Trophoblast cell (in vitro differentiated cells and primary cell): ENCODE measurements at regions not wholly inside any gene's neighbourhood (a gene's known extent, or its start where the extent isn't known, plus 50 kb on each side); places are given as distances from the start of the nearest gene placed in this dataset.
A peak's percentile ranks its signal among the peaks of the same experiment; 100 is the strongest.

Experiments used
- DNase-seq, 2 donors: peaks; one replicate each; pipeline ENCODE4 v3.0.0-alpha.2; 2016
- H2AFZ ChIP-seq: 2 replicates; pipeline ENCODE4 v1.6.1; 2013; ENCODE audit warnings: low read length, moderate library complexity, mild to moderate bottlenecking; ENCODE audit not compliant: insufficient read depth, poor library complexity
- H2AK5ac ChIP-seq: 2 replicates; pipeline ENCODE4 v1.6.1; 2013; ENCODE audit warnings: mild to moderate bottlenecking, low read length
- H2BK120ac ChIP-seq: 2 replicates; pipeline ENCODE4 v1.6.1; 2013; ENCODE audit warnings: low read length, mild to moderate bottlenecking, moderate library complexity; ENCODE audit not compliant: insufficient read depth, poor library complexity
- H2BK12ac ChIP-seq: 2 replicates; pipeline ENCODE4 v1.6.1; 2013; ENCODE audit warnings: mild to moderate bottlenecking, low read length, moderate library complexity
- H2BK5ac ChIP-seq: 2 replicates; pipeline ENCODE4 v1.6.1; 2013; ENCODE audit warnings: low read length, low read depth, moderate library complexity, mild to moderate bottlenecking; ENCODE audit not compliant: poor library complexity
- H3K14ac ChIP-seq: 2 replicates; pipeline ENCODE4 v1.6.1; 2013; ENCODE audit warnings: mild to moderate bottlenecking, low read length
- H3K18ac ChIP-seq: 2 replicates; pipeline ENCODE4 v1.6.1; 2013; ENCODE audit warnings: mild to moderate bottlenecking, low read length
- H3K23ac ChIP-seq: 2 replicates; pipeline ENCODE4 v1.6.1; 2013; ENCODE audit warnings: low read length
- H3K27ac ChIP-seq: 2 replicates; pipeline ENCODE4 v1.5.1; 2013; ENCODE audit warnings: low read depth, mild to moderate bottlenecking, inconsistent platforms, low read length, moderate library complexity
- H3K27me3 ChIP-seq: 2 replicates; pipeline ENCODE4 v1.6.1; 2013; ENCODE audit warnings: inconsistent platforms, mild to moderate bottlenecking, low read length, moderate library complexity; ENCODE audit not compliant: insufficient read depth
- H3K36me3 ChIP-seq, 2 experiments: 1 replicate in 1 of 2; 2 replicates in 1 of 2; pipeline ENCODE4 v1.6.1; 2013; ENCODE audit warnings: low read length in 2 of 2, mild to moderate bottlenecking in 2 of 2, moderate library complexity in 1 of 2; ENCODE audit not compliant: insufficient read depth in 2 of 2, control insufficient read depth in 1 of 2
- H3K4ac ChIP-seq: 2 replicates; pipeline ENCODE4 v1.6.1; 2013; ENCODE audit warnings: low read depth, mild to moderate bottlenecking, low read length, moderate library complexity
- H3K4me1 ChIP-seq, 2 experiments: 1 replicate in 1 of 2; 2 replicates in 1 of 2; pipeline ENCODE4 v1.6.1; 2013; ENCODE audit warnings: low read length in 2 of 2, mild to moderate bottlenecking in 2 of 2, moderate library complexity in 1 of 2; ENCODE audit not compliant: insufficient read depth in 2 of 2, control insufficient read depth in 1 of 2
- H3K4me2 ChIP-seq: 2 replicates; pipeline ENCODE4 v1.6.1; 2013; ENCODE audit warnings: inconsistent platforms, mild to moderate bottlenecking, low read length, moderate library complexity
- H3K4me3 ChIP-seq: 2 replicates; pipeline ENCODE4 v1.5.1; 2013; ENCODE audit warnings: mild to moderate bottlenecking, low read depth, low read length, inconsistent platforms
- H3K79me1 ChIP-seq: one replicate; pipeline ENCODE4 v1.6.1; 2013; ENCODE audit warnings: low read length
- H3K79me2 ChIP-seq: 2 replicates; pipeline ENCODE4 v1.6.1; 2013; ENCODE audit warnings: low read length, mild to moderate bottlenecking; ENCODE audit not compliant: control insufficient read depth, insufficient read depth, poor library complexity
- H3K9ac ChIP-seq: 2 replicates; pipeline ENCODE4 v1.6.1; 2013; ENCODE audit warnings: mild to moderate bottlenecking, low read length
- H3K9me3 ChIP-seq: 2 replicates; pipeline ENCODE4 v1.6.1; 2013; ENCODE audit warnings: low read depth, mild to moderate bottlenecking, control low read depth, inconsistent platforms, low read length; ENCODE audit not compliant: insufficient read depth
- H4K12ac ChIP-seq: 2 replicates; pipeline ENCODE4 v1.6.1; 2013; ENCODE audit warnings: low read depth, mild to moderate bottlenecking, low read length, moderate library complexity
- H4K8ac ChIP-seq: 2 replicates; pipeline ENCODE4 v1.6.1; 2013; ENCODE audit warnings: low read depth, mild to moderate bottlenecking, low read length, moderate library complexity
- H4K91ac ChIP-seq: one replicate; pipeline ENCODE4 v1.6.1; 2013; ENCODE audit warnings: low read depth, mild to moderate bottlenecking, low read length, moderate library complexity
- WGBS: extraction: QIAGEN DNeasy Blood & Tissue Kit; methylation state at CpG from one replicate; pipeline ENCODE4 v1.1.7; 2013; ENCODE audit warnings: missing lambda C conversion rate; ENCODE audit not compliant: insufficient read length, insufficient coverage; ENCODE audit errors: extremely low coverage; 5-methylcytosine and 5-hydroxymethylcytosine counted together

- Histone ChIP-seq H3K14ac (no peak overlapping the region), H3K27me3 (no peaks in the 10 kb centered on the region), H3K18ac (no peak overlapping the region), H2BK5ac (no peak overlapping the region), H4K8ac (no peak overlapping the region), H3K9me3 (no peaks in the 10 kb centered on the region), H3K36me3 (no peaks in the 10 kb centered on the region), H3K4me2 (no peak overlapping the region), H2AFZ (no peak overlapping the region), H3K27ac (no peak overlapping the region), H3K79me2 (no peaks in the 10 kb centered on the region), H4K91ac (no peak overlapping the region), H3K4me1 (no peaks in the 10 kb centered on the region), H2AK5ac (no peak overlapping the region), H2BK12ac (no peak overlapping the region), H2BK120ac (no peak overlapping the region), H3K9ac (no peak overlapping the region), H4K12ac (no peak overlapping the region), H3K79me1 (peaks cover 6% of the 10 kb centered on the region), H3K23ac (no peak overlapping the region), H3K4me3 (no peak overlapping the region), H3K4ac (no peak overlapping the region)
- no CpG with 5 or more reads among the region's 6 CpGs for WGBS
- no peak for DNase-seq
These were observed 334.6 kb downstream of the ARL6IP6 start for GRCh38 chr2:153052807-153053559.

- no CpG with 5 or more reads among the region's 1 CpG for WGBS
- H3K9ac ChIP-seq, result no peak overlapping the region
- no peaks in the 10 kb centered on the region for H3K9me3 ChIP-seq
- H2AFZ ChIP-seq, result no peak overlapping the region
- no peak overlapping the region for H3K4me3 ChIP-seq
- no peaks in the 10 kb centered on the region for H3K36me3 ChIP-seq
- H4K12ac ChIP-seq, result no peak overlapping the region
- H3K23ac ChIP-seq, result no peak overlapping the region
- no peak overlapping the region for H3K4me2 ChIP-seq
- no peak overlapping the region for H2AK5ac ChIP-seq
- H2BK120ac ChIP-seq, result no peak overlapping the region
- no peaks in the 10 kb centered on the region for H3K4me1 ChIP-seq
- no peak overlapping the region for H2BK12ac ChIP-seq
- peaks cover 1% of the 10 kb centered on the region for H3K79me1 ChIP-seq
- H3K79me2 ChIP-seq, result no peaks in the 10 kb centered on the region
- H3K27me3 ChIP-seq, result no peaks in the 10 kb centered on the region
- H3K27ac ChIP-seq, result no peak overlapping the region
- no peak overlapping the region for H4K8ac ChIP-seq
- no peak overlapping the region for H4K91ac ChIP-seq
- H2BK5ac ChIP-seq, result no peak overlapping the region
- H3K14ac ChIP-seq, result no peak overlapping the region
- H3K18ac ChIP-seq, result no peak overlapping the region
- no peak overlapping the region for H3K4ac ChIP-seq
- no peak for DNase-seq
These were observed 328.8 kb downstream of the ARL6IP6 start for GRCh38 chr2:153047220-153047619.

GRCh38 chr2:153043385-153043784, 325.0 kb downstream of the ARL6IP6 start:
- no peak overlapping the region for H3K18ac ChIP-seq
- no peak overlapping the region for H3K4me3 ChIP-seq
- H3K27me3 ChIP-seq, result no peaks in the 10 kb centered on the region
- H3K9me3 ChIP-seq, result no peaks in the 10 kb centered on the region
- H3K36me3 ChIP-seq, result no peaks in the 10 kb centered on the region
- no peak overlapping the region for H4K91ac ChIP-seq
- peak in 1 of 2 donors; percentile 30 for DNase-seq
- no CpG with 5 or more reads among the region's 1 CpG for WGBS
- no peaks in the 10 kb centered on the region for H3K4me1 ChIP-seq
- no peak overlapping the region for H2AFZ ChIP-seq
- H3K27ac ChIP-seq, result no peak overlapping the region
- no peak overlapping the region for H4K8ac ChIP-seq
- no peak overlapping the region for H2BK5ac ChIP-seq
- no peak overlapping the region for H2AK5ac ChIP-seq
- no peaks in the 10 kb centered on the region for H3K79me2 ChIP-seq
- peaks cover 1% of the 10 kb centered on the region for H3K79me1 ChIP-seq
- no peak overlapping the region for H3K4me2 ChIP-seq
- no peak overlapping the region for H3K23ac ChIP-seq
- no peak overlapping the region for H3K9ac ChIP-seq
- no peak overlapping the region for H3K14ac ChIP-seq
- H4K12ac ChIP-seq, result no peak overlapping the region
- H2BK120ac ChIP-seq, result no peak overlapping the region
- H2BK12ac ChIP-seq, result no peak overlapping the region
- H3K4ac ChIP-seq, result no peak overlapping the region

GRCh38 chr2:153028626-153029025, 310.2 kb downstream of the ARL6IP6 start:
- Histone ChIP-seq H3K4me3 (no peak overlapping the region), H2BK5ac (no peak overlapping the region), H3K9me3 (no peaks in the 10 kb centered on the region), H2AK5ac (no peak overlapping the region), H3K27me3 (no peaks in the 10 kb centered on the region), H3K18ac (no peak overlapping the region), H2BK12ac (no peak overlapping the region), H3K79me2 (no peaks in the 10 kb centered on the region), H4K8ac (no peak overlapping the region), H4K12ac (no peak overlapping the region), H3K23ac (no peak overlapping the region), H2AFZ (no peak overlapping the region), H3K79me1 (no peaks in the 10 kb centered on the region), H3K14ac (no peak overlapping the region), H3K4ac (no peak overlapping the region), H3K36me3 (no peaks in the 10 kb centered on the region), H3K27ac (no peak overlapping the region), H3K4me1 (no peaks in the 10 kb centered on the region), H2BK120ac (no peak overlapping the region), H4K91ac (no peak overlapping the region), H3K4me2 (no peak overlapping the region), H3K9ac (no peak overlapping the region)
- no CpG with 5 or more reads among the region's 2 CpGs for WGBS
- no peak for DNase-seq
